Fibroblast of pulmonary artery (primary cell): ENCODE measurements at regions not wholly inside any gene's neighbourhood (a gene's known extent, or its start where the extent isn't known, plus 50 kb on each side); places are given as distances from the start of the nearest gene placed in this dataset.
"Not testable (repeated sequence)": the region's sequence is repeated elsewhere in the genome, so short reads cannot be mapped to it uniquely, and the experiment has no call there.

Source experiments
- DNase-seq: peaks from one replicate; pipeline ENCODE4 v3.0.0-alpha.2; 2010; ENCODE audit warnings: low read depth
- H3K4me3 ChIP-seq: replicated peaks from 2 replicates; pipeline ENCODE4 v1.5.1; 2011; ENCODE audit warnings: low read depth, mild to moderate bottlenecking, control low read depth, low read length, moderate library complexity
- TF ChIP-seq, protein P1 (sequence below): IDR thresholded peaks from 2 replicates; pipeline ENCODE4 v1.5.1; 2011; ENCODE audit warnings: mild to moderate bottlenecking, control low read depth, low read length, inconsistent platforms; ENCODE audit errors: missing control alignments

GRCh38 chr4:79697444-79697843 is 289.4 kb upstream of the GK2 start:
- TF ChIP-seq, protein P1, sequence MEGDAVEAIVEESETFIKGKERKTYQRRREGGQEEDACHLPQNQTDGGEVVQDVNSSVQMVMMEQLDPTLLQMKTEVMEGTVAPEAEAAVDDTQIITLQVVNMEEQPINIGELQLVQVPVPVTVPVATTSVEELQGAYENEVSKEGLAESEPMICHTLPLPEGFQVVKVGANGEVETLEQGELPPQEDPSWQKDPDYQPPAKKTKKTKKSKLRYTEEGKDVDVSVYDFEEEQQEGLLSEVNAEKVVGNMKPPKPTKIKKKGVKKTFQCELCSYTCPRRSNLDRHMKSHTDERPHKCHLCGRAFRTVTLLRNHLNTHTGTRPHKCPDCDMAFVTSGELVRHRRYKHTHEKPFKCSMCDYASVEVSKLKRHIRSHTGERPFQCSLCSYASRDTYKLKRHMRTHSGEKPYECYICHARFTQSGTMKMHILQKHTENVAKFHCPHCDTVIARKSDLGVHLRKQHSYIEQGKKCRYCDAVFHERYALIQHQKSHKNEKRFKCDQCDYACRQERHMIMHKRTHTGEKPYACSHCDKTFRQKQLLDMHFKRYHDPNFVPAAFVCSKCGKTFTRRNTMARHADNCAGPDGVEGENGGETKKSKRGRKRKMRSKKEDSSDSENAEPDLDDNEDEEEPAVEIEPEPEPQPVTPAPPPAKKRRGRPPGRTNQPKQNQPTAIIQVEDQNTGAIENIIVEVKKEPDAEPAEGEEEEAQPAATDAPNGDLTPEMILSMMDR, result no peak
- no peak for DNase-seq
- no peak overlapping the region for H3K4me3 ChIP-seq

GRCh38 chr4:79696534-79696933 is 288.5 kb upstream of the GK2 start:
- DNase-seq, H3K4me3 ChIP-seq: not testable (repeated sequence)

- no peak overlapping the region for H3K4me3 ChIP-seq
- TF ChIP-seq, protein P1, result no peak
- DNase-seq, result no peak
Observed at GRCh38 chr4:79695848-79696247, 287.8 kb upstream of the GK2 start.

DNA sequence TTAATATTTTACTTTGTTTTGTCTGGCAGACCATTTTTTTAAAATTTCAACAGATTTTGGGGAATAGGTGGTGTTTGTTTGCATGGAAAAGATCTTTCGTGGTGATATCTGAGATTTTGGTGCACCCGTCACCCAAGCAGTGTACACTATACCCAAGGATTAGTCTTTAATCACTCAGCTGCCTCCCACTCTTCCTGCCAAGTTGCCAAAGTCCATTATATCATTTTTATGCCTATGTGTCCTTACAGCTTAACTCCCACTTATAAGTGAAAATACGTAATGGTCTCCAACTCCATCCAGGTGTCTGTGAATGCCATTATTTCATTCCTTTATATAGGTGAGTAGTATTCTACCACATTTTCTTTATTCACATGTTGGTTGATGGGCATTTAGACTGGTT is 281.7 kb upstream of the GK2 start:
- DNase-seq, result no peak
- TF ChIP-seq, protein P1, result no peak
- no peak overlapping the region for H3K4me3 ChIP-seq

GRCh38 chr4:79688691-79689090 is 280.7 kb upstream of the GK2 start:
- DNase-seq, result no peak
- TF ChIP-seq, protein P1, result no peak
- no peak overlapping the region for H3K4me3 ChIP-seq

DNA sequence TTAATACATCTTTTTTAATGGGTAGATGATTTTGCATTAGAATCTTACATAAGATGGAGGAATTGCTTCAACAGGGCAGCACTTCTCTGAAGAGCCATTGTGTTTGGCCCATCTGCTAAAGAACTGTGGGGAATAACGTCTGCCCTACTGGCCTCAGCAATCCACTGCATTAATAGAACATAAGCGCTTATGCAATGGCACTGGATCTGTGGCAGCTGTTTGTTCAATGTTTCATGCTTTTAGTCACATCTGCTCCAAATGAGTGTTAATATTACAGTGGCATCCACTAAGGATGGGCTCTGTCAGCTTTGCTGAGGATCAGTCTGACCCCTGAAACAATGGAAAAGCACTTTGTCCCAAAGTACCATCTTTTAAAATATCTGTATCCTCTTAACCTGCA is 279.0 kb upstream of the GK2 start:
- DNase-seq, result no peak
- TF ChIP-seq, protein P1, result no peak
- H3K4me3 ChIP-seq, result no peak overlapping the region

- TF ChIP-seq, protein P1, result no peak
- no peak overlapping the region for H3K4me3 ChIP-seq
- DNase-seq, result no peak
Observed at GRCh38 chr4:79685542-79685941, 277.5 kb upstream of the GK2 start.

DNA sequence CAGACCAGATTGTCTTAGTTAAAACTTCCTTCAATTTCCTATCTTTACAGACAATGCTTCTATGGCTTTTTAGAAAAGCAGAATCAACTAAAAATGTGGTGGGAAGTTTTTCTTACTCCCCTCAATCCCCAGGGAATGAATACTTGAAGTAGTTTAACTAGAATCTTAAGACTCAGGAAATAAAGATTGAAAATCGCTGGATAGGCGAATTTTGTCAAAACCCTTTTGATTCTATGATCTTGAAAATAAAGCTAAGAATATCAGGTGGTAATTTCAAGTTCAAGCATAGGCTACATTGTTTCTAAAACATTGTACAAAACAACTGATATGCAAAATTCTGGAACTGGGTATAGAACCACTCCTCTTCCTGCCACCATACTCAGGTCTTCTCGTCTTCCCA is 276.5 kb upstream of the GK2 start:
- no peak for DNase-seq
- H3K4me3 ChIP-seq, result no peak overlapping the region
- TF ChIP-seq, protein P1, result no peak
